Left lung (tissue), 4 donors: ENCODE measurements at regions not wholly inside any gene's neighbourhood (a gene's known extent, or its start where the extent isn't known, plus 50 kb on each side); places are given as distances from the start of the nearest gene placed in this dataset.

Experiments used
- ATAC-seq: fragments of 200-7000 bp; cut with Tn5 transposase; one replicate; pipeline ENCODE4 v1.9.1; 2020; ENCODE audit warnings: moderate library complexity
- DNase-seq, 4 donors: peaks; one replicate each; pipeline ENCODE4 v3.0.0-alpha.2; 2013 to 2020
- H3K27ac ChIP-seq, 2 donors: fragments of 200-600 bp; sonication (generic) in 1 of 2; one replicate each; pipeline versions ENCODE4 v1.5.0 to v1.8.0; 2020 to 2021
- H3K27me3 ChIP-seq, 2 donors: fragments of 200-600 bp; sonication (generic) in 1 of 2; one replicate each; pipeline versions ENCODE4 v1.5.0 to v1.8.0; 2020 to 2021
- H3K36me3 ChIP-seq, 2 donors: fragments of 200-600 bp; sonication (generic) in 1 of 2; one replicate each; pipeline versions ENCODE4 v1.5.0 to v1.8.0; 2020 to 2021
- H3K4me1 ChIP-seq, 2 donors: fragments of 200-600 bp; one replicate each; pipeline ENCODE4 v1.8.0; 2021
- H3K4me3 ChIP-seq, 2 donors: fragments of 200-600 bp; sonication (generic) in 1 of 2; one replicate each; pipeline versions ENCODE4 v1.5.0 to v1.8.0; 2020 to 2021; ENCODE audit warnings: mild to moderate bottlenecking in 1 of 2
- H3K9me3 ChIP-seq, 2 donors: fragments of 200-600 bp; sonication (generic) in 1 of 2; one replicate each; pipeline versions ENCODE4 v1.5.0 to v1.8.0; 2020 to 2021
- intact Hi-C, 2 donors: fragments of 100-400 bp; cut with DNase I; formaldehyde crosslinking; loops; one replicate each; pipeline versions ENCODE4 v1.11.2 to v1.14.2; 2022
- TF ChIP-seq, protein P1 (sequence below), 2 donors: fragments of 200-600 bp; sonication (generic) in 1 of 2; IDR thresholded peaks; one replicate each; pipeline versions ENCODE4 v1.5.0 to v1.8.0; 2021; ENCODE audit warnings: antibody characterized with exemption in 2 of 2
- donor health status: DM: no; HTN: yes; CAD: no.
- donor health status: DM: no; HTN: no; CAD: no.

DNA sequence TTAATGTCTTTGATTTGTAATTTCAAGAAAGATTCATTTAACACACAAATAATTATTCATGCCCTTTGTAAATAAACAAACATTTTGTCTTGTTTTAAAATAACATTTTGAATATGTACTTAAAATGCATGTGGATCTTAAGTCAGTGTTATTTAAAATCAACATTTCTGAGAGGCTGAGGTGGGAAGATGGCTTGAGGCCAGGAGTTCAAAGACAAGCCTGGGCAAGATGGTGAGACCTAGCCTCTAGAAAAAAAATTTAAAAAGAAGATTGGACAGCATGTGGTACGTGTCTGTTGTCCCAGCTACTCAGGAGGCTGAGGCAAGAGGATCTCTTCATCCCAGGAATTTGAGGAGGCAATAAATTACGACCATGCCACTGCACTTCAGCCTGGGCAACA lies 1268.2 kb downstream of the SLITRK1 start:
- intact Hi-C loops, result no loop called here
- H3K36me3 ChIP-seq, result no peaks in the 10 kb centered on the region
- no peak for ATAC-seq

DNA sequence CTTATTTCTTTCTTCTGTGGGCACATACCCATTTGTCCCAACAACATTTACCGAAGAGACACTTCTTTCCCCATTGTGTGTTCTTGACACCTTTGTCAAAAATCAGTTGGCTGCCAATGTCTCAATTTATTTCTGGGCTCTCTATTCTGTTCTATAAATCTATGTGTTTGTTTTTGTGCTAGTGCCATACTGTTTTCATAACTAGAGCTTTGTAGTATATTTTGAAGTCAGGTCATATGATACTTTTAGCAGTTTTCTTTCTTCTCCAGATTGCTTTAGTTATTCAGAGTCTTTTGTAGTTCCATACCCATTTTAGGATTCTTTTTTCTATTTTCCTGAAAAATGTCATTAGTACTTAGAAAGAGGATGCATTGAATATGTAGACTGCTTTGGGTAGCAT lies 1276.3 kb downstream of the SLITRK1 start:
- H3K9me3 ChIP-seq, result peaks cover 0 to 39% of the 10 kb centered on the region in 2 donors
- no peak overlapping the region for H3K4me3 ChIP-seq
- ATAC-seq, result no peak
- TF ChIP-seq, protein P1, sequence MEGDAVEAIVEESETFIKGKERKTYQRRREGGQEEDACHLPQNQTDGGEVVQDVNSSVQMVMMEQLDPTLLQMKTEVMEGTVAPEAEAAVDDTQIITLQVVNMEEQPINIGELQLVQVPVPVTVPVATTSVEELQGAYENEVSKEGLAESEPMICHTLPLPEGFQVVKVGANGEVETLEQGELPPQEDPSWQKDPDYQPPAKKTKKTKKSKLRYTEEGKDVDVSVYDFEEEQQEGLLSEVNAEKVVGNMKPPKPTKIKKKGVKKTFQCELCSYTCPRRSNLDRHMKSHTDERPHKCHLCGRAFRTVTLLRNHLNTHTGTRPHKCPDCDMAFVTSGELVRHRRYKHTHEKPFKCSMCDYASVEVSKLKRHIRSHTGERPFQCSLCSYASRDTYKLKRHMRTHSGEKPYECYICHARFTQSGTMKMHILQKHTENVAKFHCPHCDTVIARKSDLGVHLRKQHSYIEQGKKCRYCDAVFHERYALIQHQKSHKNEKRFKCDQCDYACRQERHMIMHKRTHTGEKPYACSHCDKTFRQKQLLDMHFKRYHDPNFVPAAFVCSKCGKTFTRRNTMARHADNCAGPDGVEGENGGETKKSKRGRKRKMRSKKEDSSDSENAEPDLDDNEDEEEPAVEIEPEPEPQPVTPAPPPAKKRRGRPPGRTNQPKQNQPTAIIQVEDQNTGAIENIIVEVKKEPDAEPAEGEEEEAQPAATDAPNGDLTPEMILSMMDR (IDR thresholded peaks at IDR 0.05), result no peak
- intact Hi-C loops, result no loop called here
- DNase-seq, result no peak
- no peaks in the 10 kb centered on the region for H3K27me3 ChIP-seq
- H3K36me3 ChIP-seq, result no peaks in the 10 kb centered on the region
- H3K4me1 ChIP-seq, result no peaks in the 10 kb centered on the region
- H3K27ac ChIP-seq, result no peak overlapping the region

More for the DNA sequence above, 1268.2 kb downstream of the SLITRK1 start:
- Histone ChIP-seq H3K27ac (no peak overlapping the region), H3K27me3 (no peaks in the 10 kb centered on the region), H3K4me3 (no peak overlapping the region), H3K9me3 (peaks cover 0 to 2% of the 10 kb centered on the region in 2 donors), H3K4me1 (no peaks in the 10 kb centered on the region)
- no peak for DNase-seq
- TF ChIP-seq, protein P1 (IDR thresholded peaks at IDR 0.05), result no peak

DNA sequence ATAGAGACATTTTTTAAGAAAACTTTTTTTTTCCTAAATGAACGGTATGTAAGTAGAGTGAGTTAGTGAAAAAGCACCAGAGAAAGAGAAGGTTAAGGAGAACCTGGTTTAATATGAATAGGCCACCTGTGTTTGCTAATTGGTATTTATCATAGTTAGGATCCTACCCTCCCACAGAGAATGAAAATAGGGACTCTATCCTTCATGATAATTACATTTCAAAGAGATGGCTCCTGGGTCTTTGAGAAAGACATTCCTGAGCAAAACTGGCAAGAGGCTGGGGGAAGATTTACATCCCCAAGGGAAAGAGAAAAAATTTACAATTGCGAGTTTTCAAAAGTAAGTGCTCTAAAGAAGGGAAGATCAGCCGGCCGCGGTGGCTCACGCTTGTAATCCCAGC lies 1284.5 kb downstream of the SLITRK1 start:
- H3K4me3 ChIP-seq, result no peak overlapping the region
- H3K27me3 ChIP-seq, result no peaks in the 10 kb centered on the region
- TF ChIP-seq, protein P1 (IDR thresholded peaks at IDR 0.05), result no peak
- H3K9me3 ChIP-seq, result peaks cover 0 to 12% of the 10 kb centered on the region in 2 donors
- no peak for ATAC-seq
- H3K36me3 ChIP-seq, result no peaks in the 10 kb centered on the region
- DNase-seq, result no peak
- intact Hi-C loops, result no loop called here
- no peak overlapping the region for H3K27ac ChIP-seq
- H3K4me1 ChIP-seq, result no peaks in the 10 kb centered on the region

DNA sequence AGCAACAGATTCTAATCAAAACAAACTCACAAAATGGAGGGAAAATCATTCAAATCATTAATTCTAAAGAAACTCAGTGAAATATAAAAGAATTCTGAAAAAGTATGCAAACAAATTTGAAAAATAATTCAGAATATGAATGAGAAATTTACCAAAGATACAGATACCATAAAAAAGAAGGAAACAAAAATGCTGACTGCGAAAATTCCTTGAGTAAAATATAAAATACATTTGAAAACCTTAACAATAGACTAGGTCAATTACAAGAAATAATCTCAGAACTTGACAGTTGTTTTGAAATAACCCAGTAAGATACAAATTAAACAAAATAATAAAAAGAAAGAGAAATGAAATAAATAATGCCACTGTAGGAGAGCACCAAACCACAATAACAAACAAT lies 1289.0 kb downstream of the SLITRK1 start:
- no peaks in the 10 kb centered on the region for H3K4me1 ChIP-seq
- ATAC-seq (no peak), DNase-seq (no peak)
- no peaks in the 10 kb centered on the region for H3K27me3 ChIP-seq
- H3K27ac ChIP-seq, result no peak overlapping the region
- TF ChIP-seq, protein P1 (IDR thresholded peaks at IDR 0.05), result no peak
- no peaks in the 10 kb centered on the region for H3K36me3 ChIP-seq
- intact Hi-C loops, result no loop called here
- H3K9me3 ChIP-seq, result peaks cover 0 to 16% of the 10 kb centered on the region in 2 donors
- H3K4me3 ChIP-seq, result no peak overlapping the region

DNA sequence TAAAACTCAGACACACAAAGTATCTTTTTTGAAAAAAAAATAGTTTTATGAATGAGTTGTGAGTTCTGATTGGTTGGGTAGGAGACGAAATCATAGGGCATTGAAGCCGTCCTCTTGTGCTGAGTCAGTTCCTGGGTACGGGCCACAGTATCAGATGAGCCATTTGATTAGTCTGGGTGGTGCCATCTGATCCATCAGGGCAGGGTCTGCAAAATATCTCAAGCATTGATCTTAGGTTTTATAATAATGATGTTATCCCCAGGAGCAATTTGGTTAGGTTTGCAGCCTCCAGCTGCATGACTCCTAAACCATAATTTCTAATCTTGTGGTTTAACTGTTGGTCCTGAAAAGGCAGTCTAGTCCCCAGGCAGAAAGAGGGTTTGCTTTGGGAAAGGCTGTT lies 1310.6 kb downstream of the SLITRK1 start:
- no peaks in the 10 kb centered on the region for H3K4me1 ChIP-seq
- intact Hi-C loops, result no loop called here
- H3K27me3 ChIP-seq, result no peaks in the 10 kb centered on the region
- peaks cover 0 to 20% of the 10 kb centered on the region in 2 donors for H3K9me3 ChIP-seq
- no peak overlapping the region for H3K27ac ChIP-seq
- H3K4me3 ChIP-seq, result no peak overlapping the region
- DNase-seq, result no peak
- ATAC-seq, result no peak
- H3K36me3 ChIP-seq, result no peaks in the 10 kb centered on the region
- TF ChIP-seq, protein P1 (IDR thresholded peaks at IDR 0.05), result no peak
